GM19395 (cell line): ENCODE measurements at regions not wholly inside any gene's neighbourhood (a gene's known extent, or its start where the extent isn't known, plus 50 kb on each side); places are given as distances from the start of the nearest gene placed in this dataset.

Experiments
- ATAC-seq: cut with Tn5 transposase; IDR thresholded peaks from one replicate; pipeline ENCODE4 v1.9.1; 2021; ENCODE audit warnings: mild to moderate bottlenecking, moderate library complexity; ENCODE audit not compliant: unreplicated experiment

- ATAC-seq: no peak
Measured at GRCh38 chr15:96716478-96716877, 386.0 kb downstream of the NR2F2 start.

GRCh38 chr15:96720251-96720650 is 389.8 kb downstream of the NR2F2 start:
- no peak for ATAC-seq

- no peak for ATAC-seq
Measured at GRCh38 chr15:96720656-96721055, 390.2 kb downstream of the NR2F2 start.

- ATAC-seq: no peak
Measured at GRCh38 chr15:96728591-96728990, 398.1 kb downstream of the NR2F2 start.

GRCh38 chr15:96732704-96733103 is 402.2 kb downstream of the NR2F2 start:
- no peak for ATAC-seq

GRCh38 chr15:96733721-96734120 is 403.2 kb downstream of the NR2F2 start:
- ATAC-seq: no peak

- no peak for ATAC-seq
Measured at GRCh38 chr15:96735632-96736240, 405.2 kb downstream of the NR2F2 start.

- ATAC-seq: no peak
Measured at GRCh38 chr15:96736384-96736783, 405.9 kb downstream of the NR2F2 start.

GRCh38 chr15:96737408-96737807 is 406.9 kb downstream of the NR2F2 start:
- no peak for ATAC-seq

GRCh38 chr15:96746665-96747064 is 416.2 kb downstream of the NR2F2 start:
- ATAC-seq: no peak

GRCh38 chr15:96747291-96747690 is 416.8 kb downstream of the NR2F2 start:
- ATAC-seq: no peak

GRCh38 chr15:96750361-96750760 is 419.9 kb downstream of the NR2F2 start:
- no peak for ATAC-seq

- no peak for ATAC-seq
Measured at GRCh38 chr15:96756146-96756545, 425.6 kb downstream of the NR2F2 start.

GRCh38 chr15:96756656-96757055 is 426.2 kb downstream of the NR2F2 start:
- no peak for ATAC-seq

- no peak for ATAC-seq
Measured at GRCh38 chr15:96762566-96762965, 432.1 kb downstream of the NR2F2 start.

- no peak for ATAC-seq
Measured at GRCh38 chr15:96764501-96764900, 434.0 kb downstream of the NR2F2 start.

- no peak for ATAC-seq
Measured at GRCh38 chr15:96764946-96765345, 434.4 kb downstream of the NR2F2 start.

- ATAC-seq: no peak
Measured at GRCh38 chr15:96766366-96766765, 435.9 kb downstream of the NR2F2 start.

- ATAC-seq: no peak
Measured at GRCh38 chr15:96767703-96768434, 437.4 kb downstream of the NR2F2 start.

GRCh38 chr15:96768435-96768789 is 437.9 kb downstream of the NR2F2 start:
- ATAC-seq: no peak

- ATAC-seq: no peak
Measured at GRCh38 chr15:96771035-96771434, 440.5 kb downstream of the NR2F2 start.

GRCh38 chr15:96774216-96774615 is 443.7 kb downstream of the NR2F2 start:
- ATAC-seq: no peak

GRCh38 chr15:96783746-96784145 is 453.2 kb downstream of the NR2F2 start:
- no peak for ATAC-seq
